Naive thymus-derived CD8-positive, alpha-beta T cell (primary cell): ENCODE measurements at regions not wholly inside any gene's neighbourhood (a gene's known extent, or its start where the extent isn't known, plus 50 kb on each side); places are given as distances from the start of the nearest gene placed in this dataset.
"Not testable (repeated sequence)": the region's sequence is repeated elsewhere in the genome, so short reads cannot be mapped to it uniquely, and the experiment has no call there.

Source experiments
- ATAC-seq, 2 donors: fragments of 150-1000 bp; cut with Tn5 transposase in 1 of 2; sonication (Bioruptor Pico), chemical (Tn5 transposase) in 1 of 2; 1 replicate in 1 of 2; 2 replicates in 1 of 2; pipeline ENCODE4 v1.10.0; 2021; ENCODE audit warnings: mild to moderate bottlenecking in 2 of 2, moderate library complexity in 2 of 2
- POLR2A ChIA-PET: fragments of 350-600 bp; sonication (Branson Sonifier 250); formaldehyde crosslinking; loops from one replicate; lab custom pipeline; 2021; ENCODE audit warnings: antibody characterized with exemption; lab: Charles Lee
- DNase-seq, 10 donors: peaks; one replicate each; pipeline versions ENCODE4 v3.0.0 to v3.0.0-alpha.2; 2020 to 2022
- H3K27ac Mint-ChIP-seq, 10 donors: one replicate each; pipeline ENCODE4 v1.8.0; 2020 to 2022; ENCODE audit warnings: mild to moderate bottlenecking in 10 of 10, mixed read lengths in 10 of 10, moderate library complexity in 4 of 10, inconsistent platforms in 1 of 10
- H3K27me3 Mint-ChIP-seq, 5 donors: one replicate each; pipeline ENCODE4 v1.8.0; 2021 to 2022; ENCODE audit warnings: mixed read lengths in 5 of 5
- H3K36me3 Mint-ChIP-seq, 3 donors: one replicate each; pipeline ENCODE4 v1.8.0; 2020 to 2022; ENCODE audit warnings: mixed read lengths in 3 of 3, mild to moderate bottlenecking in 2 of 3, inconsistent platforms in 1 of 3
- H3K4me1 Mint-ChIP-seq, 4 donors: one replicate each; pipeline ENCODE4 v1.8.0; 2021 to 2022; ENCODE audit warnings: mixed read lengths in 4 of 4
- H3K4me3 Mint-ChIP-seq, 10 donors: one replicate each; pipeline ENCODE4 v1.8.0; 2020 to 2022; ENCODE audit warnings: mild to moderate bottlenecking in 10 of 10, mixed read lengths in 10 of 10, moderate library complexity in 6 of 10, inconsistent platforms in 1 of 10
- H3K9me3 Mint-ChIP-seq, 9 donors: one replicate each; pipeline ENCODE4 v1.8.0; 2020 to 2022; ENCODE audit warnings: mixed read lengths in 9 of 9, mild to moderate bottlenecking in 3 of 9, inconsistent platforms in 1 of 9, moderate library complexity in 1 of 9

DNA sequence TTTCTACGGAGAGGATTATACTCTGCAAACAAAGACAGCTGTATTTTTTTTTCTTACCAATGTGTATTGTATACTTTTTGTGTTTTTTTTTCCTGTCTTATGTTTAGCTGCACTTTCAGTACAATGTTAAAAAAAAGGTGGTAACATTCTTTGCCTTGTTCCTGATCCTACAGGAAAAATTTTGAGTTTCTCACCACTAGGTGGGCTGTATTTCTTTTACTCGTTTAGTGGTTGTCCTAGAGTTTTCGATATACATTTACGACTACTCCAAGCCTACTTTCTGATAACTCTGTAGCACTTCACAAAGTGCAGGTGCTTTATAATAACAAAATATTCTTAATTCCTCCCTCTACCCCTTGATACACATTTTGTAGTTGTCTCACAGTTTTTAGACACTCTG lies 652.2 kb downstream of the UQCRFS1 start:
- H3K9me3 Mint-ChIP-seq, result peaks cover 0 to 7% (median 3%) of the 10 kb centered on the region in 9 donors
- H3K4me1 Mint-ChIP-seq, result no peaks in the 10 kb centered on the region

DNA sequence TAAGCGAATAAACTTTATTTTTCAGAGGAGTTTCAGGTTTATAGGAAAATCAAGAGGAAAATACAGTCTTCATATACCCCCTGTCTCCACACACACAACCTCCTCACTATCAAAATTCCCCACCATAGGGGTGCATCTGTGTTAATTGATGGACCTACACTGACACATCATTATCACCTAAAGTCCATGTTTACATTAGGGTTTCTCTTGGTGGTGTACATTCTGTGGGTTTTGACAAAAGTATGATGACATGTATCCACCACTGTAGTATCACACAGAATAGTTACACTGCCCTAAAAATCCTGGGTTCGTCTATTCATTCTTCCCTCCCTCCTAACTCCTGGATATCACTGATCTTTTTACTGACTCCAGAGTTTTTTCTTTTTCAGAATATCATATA lies 654.2 kb downstream of the UQCRFS1 start:
- H3K4me1 Mint-ChIP-seq, result peaks cover 0 to 5% (median 0%) of the 10 kb centered on the region in 4 donors
- POLR2A ChIA-PET, result no interaction called here
- no peaks in the 10 kb centered on the region for H3K36me3 Mint-ChIP-seq
- DNase-seq (no peak), ATAC-seq (no peak)
- H3K27ac Mint-ChIP-seq, result no peak overlapping the region
- H3K9me3 Mint-ChIP-seq, result peaks cover 0 to 7% (median 3%) of the 10 kb centered on the region in 9 donors
- H3K27me3 Mint-ChIP-seq, result peaks cover 0 to 4% (median 0%) of the 10 kb centered on the region in 5 donors
- no peak overlapping the region for H3K4me3 Mint-ChIP-seq

More for the DNA sequence above, 652.2 kb downstream of the UQCRFS1 start:
- no peak overlapping the region for H3K4me3 Mint-ChIP-seq
- POLR2A ChIA-PET, result no interaction called here
- H3K36me3 Mint-ChIP-seq, result no peaks in the 10 kb centered on the region
- no peak for ATAC-seq
- DNase-seq, result no peak
- H3K27me3 Mint-ChIP-seq, result peaks cover 0 to 4% (median 0%) of the 10 kb centered on the region in 5 donors
- H3K27ac Mint-ChIP-seq, result no peak overlapping the region

DNA sequence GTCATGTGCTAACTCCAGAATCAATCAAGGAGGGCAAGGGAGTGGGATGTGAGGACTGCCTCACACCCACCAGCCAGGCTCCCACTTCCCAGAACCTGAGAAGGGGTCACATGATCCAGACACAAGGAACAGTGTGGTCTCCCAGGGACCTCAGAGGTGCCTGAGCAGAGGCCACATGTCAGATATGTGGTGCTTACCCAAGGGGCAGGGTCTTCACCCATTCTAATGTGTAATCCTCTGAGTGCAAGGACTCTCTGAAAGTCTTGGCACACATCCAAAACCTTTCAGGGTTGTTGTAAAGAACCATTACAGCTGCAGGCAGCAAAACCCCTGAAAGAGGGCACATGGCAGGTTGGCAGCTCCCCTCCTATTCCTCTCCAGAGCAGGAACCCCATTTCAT lies 656.6 kb downstream of the UQCRFS1 start:
- Mint-ChIP-seq H3K4me1 (peaks cover 0 to 10% (median 1%) of the 10 kb centered on the region in 4 donors), H3K27me3 (no peaks in the 10 kb centered on the region), H3K9me3 (peaks cover 0 to 2% (median 0%) of the 10 kb centered on the region in 9 donors), H3K36me3 (no peaks in the 10 kb centered on the region), H3K27ac (no peak overlapping the region), H3K4me3 (no peak overlapping the region)
- ATAC-seq, result no peak
- no peak for DNase-seq
- POLR2A ChIA-PET, result no interaction called here

DNA sequence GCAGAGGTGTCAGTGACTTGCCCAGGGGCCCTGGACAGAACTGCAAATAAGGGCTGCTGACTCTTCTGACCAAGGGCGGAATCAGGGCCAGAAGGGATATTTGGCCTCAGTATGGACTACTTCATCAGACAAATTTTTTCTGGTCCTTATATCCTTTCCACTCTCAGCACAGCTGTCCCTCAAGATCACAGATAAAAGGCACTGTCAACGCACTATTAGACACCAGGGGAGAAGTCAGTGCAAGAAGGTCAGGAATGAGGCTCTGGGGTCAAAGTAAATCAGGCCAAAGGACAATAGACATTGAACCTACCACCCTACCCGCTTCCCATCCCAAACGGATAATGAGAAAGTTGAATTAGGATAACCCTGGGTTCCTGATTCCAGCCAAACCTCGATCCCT lies 657.6 kb downstream of the UQCRFS1 start:
- Mint-ChIP-seq H3K36me3 (no peaks in the 10 kb centered on the region), H3K4me1 (peaks cover 0 to 10% (median 1%) of the 10 kb centered on the region in 4 donors), H3K9me3 (peaks cover 0 to 2% (median 0%) of the 10 kb centered on the region in 9 donors), H3K4me3 (no peak overlapping the region), H3K27ac (no peak overlapping the region), H3K27me3 (no peaks in the 10 kb centered on the region)
- DNase-seq (no peak), ATAC-seq (no peak)
- POLR2A ChIA-PET, result no interaction called here

DNA sequence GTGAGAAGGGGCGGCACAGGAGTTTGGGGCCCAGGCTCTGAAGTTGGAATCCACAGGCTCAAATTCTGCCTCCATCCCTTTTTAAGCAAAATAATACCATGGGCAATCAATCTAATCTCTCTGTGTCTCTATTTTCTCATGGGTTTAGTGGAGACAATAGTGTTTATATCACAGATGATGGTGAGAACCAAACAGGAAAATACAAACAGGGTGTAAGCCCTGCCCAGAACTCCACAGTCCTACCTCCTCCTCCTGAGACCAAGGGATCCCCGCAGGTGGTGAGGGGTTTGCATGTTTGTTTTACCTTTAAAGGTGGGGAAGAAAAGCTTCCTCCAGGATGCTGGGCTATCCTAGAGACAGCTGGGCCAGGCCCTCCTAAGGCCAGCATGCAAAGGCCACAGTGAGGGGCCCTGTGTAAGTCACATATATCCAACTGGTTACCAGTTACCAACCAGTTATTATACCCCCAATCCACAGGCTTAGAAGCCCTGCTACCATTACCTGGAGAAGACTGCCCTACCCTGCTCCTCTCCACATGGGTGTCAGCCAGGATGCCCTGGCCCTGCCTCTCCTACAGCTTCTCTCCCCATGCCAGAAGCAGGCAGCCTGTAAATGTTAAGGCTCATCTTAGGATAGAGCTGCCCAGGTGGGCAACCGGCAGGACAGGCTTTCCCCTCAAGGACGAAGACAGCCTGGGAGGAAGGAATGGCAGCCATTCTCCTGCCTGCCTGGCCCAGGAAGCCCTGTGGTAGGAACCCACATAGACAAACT lies 658.4 kb downstream of the UQCRFS1 start:
- POLR2A ChIA-PET, result no interaction called here
- H3K9me3 Mint-ChIP-seq, result peaks cover 0 to 2% (median 0%) of the 10 kb centered on the region in 9 donors
- DNase-seq (no peak), ATAC-seq (no peak)
- no peaks in the 10 kb centered on the region for H3K27me3 Mint-ChIP-seq
- no peaks in the 10 kb centered on the region for H3K36me3 Mint-ChIP-seq
- peaks cover 0 to 15% (median 4%) of the 10 kb centered on the region in 4 donors for H3K4me1 Mint-ChIP-seq
- peak overlapping the region in 1 of 10 donors; percentile 34 for H3K4me3 Mint-ChIP-seq
- peak overlapping the region in 1 of 10 donors; percentile 68 for H3K27ac Mint-ChIP-seq

DNA sequence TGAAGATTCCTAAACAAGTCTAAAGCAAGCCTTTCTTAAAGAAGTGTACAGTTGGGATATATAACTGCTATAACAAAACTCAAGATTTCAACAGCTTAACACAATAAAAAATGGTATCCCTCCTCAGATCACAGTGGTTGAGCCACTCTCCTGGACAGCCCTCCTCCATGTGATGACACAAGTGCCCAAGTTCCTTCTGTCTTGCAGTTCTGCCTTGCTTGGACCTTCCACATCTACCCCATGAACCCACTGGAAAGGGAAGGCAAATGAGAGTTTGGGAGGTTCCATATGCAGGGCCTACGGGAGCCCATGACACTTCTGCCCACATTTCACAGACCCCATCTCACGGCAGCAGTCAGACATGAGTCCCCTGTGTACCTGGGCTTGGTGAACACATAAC lies 659.2 kb downstream of the UQCRFS1 start:
- no peak for DNase-seq
- Mint-ChIP-seq H3K4me1 (peaks cover 0 to 18% (median 4%) of the 10 kb centered on the region in 4 donors), H3K27ac (no peak overlapping the region), H3K4me3 (no peak overlapping the region), H3K9me3 (peaks cover 0 to 2% (median 0%) of the 10 kb centered on the region in 9 donors), H3K36me3 (no peaks in the 10 kb centered on the region), H3K27me3 (no peaks in the 10 kb centered on the region)
- ATAC-seq, result no peak
- POLR2A ChIA-PET, result no interaction called here

DNA sequence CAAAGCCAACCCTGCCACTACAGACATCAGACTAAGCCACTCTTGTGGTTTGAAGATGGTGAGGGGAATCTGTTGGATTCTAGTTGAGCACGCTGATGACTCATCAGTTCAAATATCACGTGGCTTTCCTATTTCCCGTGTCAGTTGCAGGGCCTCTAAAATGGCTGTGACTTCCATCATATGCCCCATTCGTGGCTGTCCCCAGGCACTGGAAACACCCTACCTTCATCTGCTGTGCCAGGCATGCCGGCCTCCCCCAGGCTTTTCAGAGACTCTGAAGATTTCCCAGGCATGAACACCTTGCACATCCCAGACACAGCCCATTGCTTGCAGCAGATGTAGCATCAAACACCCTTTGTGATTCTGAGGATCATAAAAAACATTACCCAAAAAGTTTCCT lies 659.9 kb downstream of the UQCRFS1 start:
- H3K27ac Mint-ChIP-seq, result peak overlapping the region in 1 of 10 donors; percentile 31
- peaks cover 0 to 2% (median 0%) of the 10 kb centered on the region in 9 donors for H3K9me3 Mint-ChIP-seq
- POLR2A ChIA-PET, result no interaction called here
- H3K4me3 Mint-ChIP-seq, result no peak overlapping the region
- DNase-seq, result no peak
- ATAC-seq, result no peak
- H3K36me3 Mint-ChIP-seq, result no peaks in the 10 kb centered on the region
- H3K4me1 Mint-ChIP-seq, result peaks cover 0 to 18% (median 4%) of the 10 kb centered on the region in 4 donors
- H3K27me3 Mint-ChIP-seq, result no peaks in the 10 kb centered on the region

DNA sequence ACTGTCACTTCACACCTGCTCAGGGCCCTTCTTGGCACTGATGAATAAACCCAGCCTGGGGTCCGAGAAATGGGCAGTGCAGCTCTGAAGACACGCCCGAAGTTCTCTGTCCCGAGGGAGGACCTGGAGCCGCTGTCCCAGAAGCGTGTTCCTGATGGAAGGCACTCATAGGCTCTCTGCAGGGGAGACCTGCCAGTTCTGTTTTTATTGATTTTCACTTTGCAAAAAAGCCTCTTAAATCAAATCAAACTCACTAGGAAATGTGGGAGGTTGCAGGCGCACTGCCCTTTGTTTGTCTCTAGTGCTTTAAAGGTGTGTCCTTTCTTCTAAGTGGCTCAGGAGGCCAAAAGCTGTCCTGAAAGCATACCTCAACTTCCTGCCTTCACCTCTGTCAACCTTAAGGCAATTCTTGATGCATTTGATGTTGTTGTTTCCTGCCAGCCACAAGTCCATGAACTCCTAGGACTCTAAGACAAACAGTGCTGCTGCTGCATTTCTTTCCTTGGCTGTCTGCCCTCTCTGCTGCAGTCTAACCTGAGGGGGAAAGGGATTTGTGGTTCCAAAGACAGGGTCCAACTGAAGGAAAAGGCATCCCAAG lies 663.2 kb downstream of the UQCRFS1 start:
- Mint-ChIP-seq H3K4me1 (peaks cover 0 to 18% (median 4%) of the 10 kb centered on the region in 4 donors), H3K4me3 (no peak overlapping the region), H3K27me3 (peaks cover 0 to 3% (median 0%) of the 10 kb centered on the region in 5 donors), H3K9me3 (peaks cover 0 to 1% (median 0%) of the 10 kb centered on the region in 9 donors), H3K36me3 (no peaks in the 10 kb centered on the region), H3K27ac (peak overlapping the region in 1 of 10 donors; percentile 47)
- DNase-seq (no peak), ATAC-seq (no peak)
- POLR2A ChIA-PET, result no interaction called here

DNA sequence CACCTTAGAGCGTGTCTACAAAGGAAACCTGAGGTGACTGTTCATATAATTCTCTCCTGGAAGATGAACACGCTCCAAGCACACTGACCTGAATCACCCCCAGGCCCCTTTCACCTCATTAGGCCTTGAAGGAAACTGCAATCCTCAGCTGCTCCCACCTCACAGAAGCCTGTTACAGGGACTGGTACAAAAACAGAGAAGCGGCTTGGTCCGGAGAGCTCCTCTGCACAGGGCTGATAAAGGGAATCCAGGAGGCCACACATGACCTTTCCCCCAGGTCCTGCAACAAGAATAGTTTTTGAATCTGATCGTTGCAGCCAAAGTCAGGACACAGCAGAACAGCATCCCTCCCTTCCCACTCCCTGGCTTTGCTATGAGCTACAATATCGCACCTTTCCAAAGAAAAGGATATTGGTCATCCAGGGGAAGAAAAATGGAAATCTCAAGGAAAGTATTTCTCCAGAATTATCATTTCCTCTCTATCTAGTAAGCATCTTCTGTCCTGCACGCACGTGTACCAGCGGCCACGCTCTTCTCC lies 666.7 kb downstream of the UQCRFS1 start:
- Mint-ChIP-seq H3K4me1 (peaks cover 0 to 16% (median 3%) of the 10 kb centered on the region in 4 donors), H3K27me3 (peaks cover 0 to 5% (median 0%) of the 10 kb centered on the region in 5 donors), H3K36me3 (no peaks in the 10 kb centered on the region), H3K4me3 (no peak overlapping the region), H3K9me3 (peaks cover 0 to 3% (median 0%) of the 10 kb centered on the region in 9 donors), H3K27ac (no peak overlapping the region)
- no peak for DNase-seq
- no peak for ATAC-seq
- POLR2A ChIA-PET, result no interaction called here

DNA sequence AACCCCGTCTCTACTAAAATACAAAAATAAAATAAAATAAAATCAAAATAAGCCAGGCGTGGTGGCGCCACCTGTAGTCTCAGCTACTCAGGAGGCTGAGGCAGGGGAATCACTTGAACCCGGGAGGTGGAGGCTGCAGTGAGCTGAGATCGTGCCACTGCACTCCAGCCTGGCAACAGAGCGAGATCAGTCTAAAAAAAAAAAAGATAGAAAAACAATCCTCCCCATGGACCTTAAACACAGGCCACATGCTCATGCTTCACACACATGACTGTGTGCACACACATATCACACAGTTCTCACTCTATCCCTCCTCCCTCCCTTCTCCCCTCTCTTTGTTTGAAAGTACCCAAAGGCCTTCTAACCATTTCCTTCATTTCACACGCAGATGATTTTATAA lies 667.6 kb downstream of the UQCRFS1 start:
- POLR2A ChIA-PET, H3K4me3 Mint-ChIP-seq, ATAC-seq, DNase-seq, H3K9me3 Mint-ChIP-seq, H3K27me3 Mint-ChIP-seq, H3K36me3 Mint-ChIP-seq: not testable (repeated sequence)
- Mint-ChIP-seq H3K4me1 (peaks cover 0 to 16% (median 3%) of the 10 kb centered on the region in 4 donors), H3K27ac (peak overlapping the region in 1 of 10 donors; percentile 12)

DNA sequence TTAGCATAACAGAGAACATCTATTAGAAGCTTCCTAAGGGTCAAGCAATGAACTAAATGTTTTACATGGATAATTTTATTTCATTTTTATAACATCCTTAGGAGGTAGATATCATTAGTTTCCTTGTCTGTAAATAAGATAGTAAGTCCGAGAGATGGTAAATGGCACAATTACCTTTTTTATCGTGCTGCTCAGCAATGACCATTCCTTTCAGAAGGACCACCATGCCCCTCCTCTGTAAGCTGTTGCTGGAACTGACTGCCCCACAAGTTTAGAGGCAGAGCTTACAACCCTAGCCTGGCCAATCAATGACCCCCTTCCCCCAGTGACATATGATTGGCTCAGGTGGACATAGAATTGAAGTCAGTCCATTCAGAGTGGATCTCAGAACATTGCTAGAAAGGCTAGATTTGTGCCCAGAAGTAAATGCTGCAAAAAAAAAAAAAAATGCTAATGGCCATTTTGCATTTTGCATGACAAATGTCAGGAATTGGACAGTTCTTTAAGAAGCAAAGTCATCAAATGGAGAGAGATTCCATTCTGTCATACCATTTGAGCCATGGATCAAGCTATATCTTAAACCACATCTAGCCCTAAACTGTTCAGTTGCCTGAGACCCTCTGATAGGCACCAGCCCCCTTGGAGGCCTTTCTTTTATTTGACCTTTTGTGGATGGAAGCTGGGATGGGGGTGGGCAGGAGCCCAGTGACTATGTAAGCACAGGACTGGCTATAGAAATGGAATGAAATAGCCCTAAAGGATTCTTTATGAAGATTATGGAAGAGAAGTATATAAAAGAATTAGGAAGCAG lies 668.3 kb downstream of the UQCRFS1 start:
- Mint-ChIP-seq H3K27ac (no peak overlapping the region), H3K4me1 (peaks cover 0 to 13% (median under 1%) of the 10 kb centered on the region in 4 donors), H3K36me3 (no peaks in the 10 kb centered on the region), H3K27me3 (peaks cover 0 to 5% (median 0%) of the 10 kb centered on the region in 5 donors), H3K9me3 (peaks cover 0 to 3% (median 0%) of the 10 kb centered on the region in 9 donors), H3K4me3 (no peak overlapping the region)
- POLR2A ChIA-PET, result no interaction called here
- no peak for DNase-seq
- no peak for ATAC-seq

DNA sequence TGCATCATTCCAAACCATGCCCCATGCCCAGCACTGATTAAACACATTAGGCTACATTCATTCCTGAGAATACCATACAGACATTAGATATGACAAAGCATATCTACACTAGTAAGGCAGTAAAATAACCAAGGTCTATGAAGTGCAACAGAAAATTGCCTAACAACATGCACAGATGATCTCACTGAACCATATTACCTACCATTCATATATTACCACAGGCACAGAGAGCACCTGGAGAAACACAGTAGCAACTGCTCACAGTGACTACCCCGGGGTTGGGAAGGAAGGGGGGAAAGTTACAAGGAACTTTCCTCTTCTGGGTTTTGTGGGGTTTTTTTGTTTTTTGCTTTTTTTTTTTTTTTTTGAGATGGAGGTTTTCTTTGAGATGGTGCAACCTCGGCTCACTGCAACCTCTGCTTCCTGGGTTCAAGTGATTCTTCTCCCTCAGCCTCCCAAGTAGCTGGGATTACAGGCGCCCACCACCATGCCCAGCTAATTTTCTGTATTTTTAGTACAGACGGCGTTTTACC lies 669.6 kb downstream of the UQCRFS1 start:
- H3K27me3 Mint-ChIP-seq, result peaks cover 0 to 5% (median 0%) of the 10 kb centered on the region in 5 donors
- ATAC-seq (no peak), DNase-seq (no peak)
- H3K4me3 Mint-ChIP-seq, result no peak overlapping the region
- no peaks in the 10 kb centered on the region for H3K36me3 Mint-ChIP-seq
- H3K4me1 Mint-ChIP-seq, result peaks cover 0 to 8% (median 0%) of the 10 kb centered on the region in 4 donors
- H3K9me3 Mint-ChIP-seq, result peaks cover 0 to 4% (median 0%) of the 10 kb centered on the region in 9 donors
- POLR2A ChIA-PET, result interaction anchor here (0.7 kb wide), 1 partner anchor 62 kb away, joined by 4 read pairs; no protein-coding TSS in a partner anchor
- no peak overlapping the region for H3K27ac Mint-ChIP-seq
